NB4 (cell line): ENCODE measurements at regions not wholly inside any gene's neighbourhood (a gene's known extent, or its start where the extent isn't known, plus 50 kb on each side); places are given as distances from the start of the nearest gene placed in this dataset.

Experiments used
- CTCF ChIP-seq: IDR thresholded peaks from one replicate; pipeline ENCODE4 v1.5.1; 2012; ENCODE audit warnings: low read depth, low read length
- POLR2A ChIP-seq: IDR thresholded peaks from 2 replicates; pipeline ENCODE4 v1.6.1; 2011; ENCODE audit warnings: mild to moderate bottlenecking; ENCODE audit not compliant: insufficient read length; ENCODE audit errors: extremely low read depth

GRCh38 chr17:13129356-13129755 is 111.5 kb upstream of the ELAC2 start:
- no peak for TF ChIP-seq CTCF
- no peak for TF ChIP-seq POLR2A
